Activated CD4-positive, alpha-beta T cell treated with anti-CD3 and anti-CD28 coated beads, Interleukin-2, amount 50 U/mL, for 1 hour (primary cell): ENCODE measurements at regions not wholly inside any gene's neighbourhood (a gene's known extent, or its start where the extent isn't known, plus 50 kb on each side); places are given as distances from the start of the nearest gene placed in this dataset.
"Not testable (repeated sequence)": the region's sequence is repeated elsewhere in the genome, so short reads cannot be mapped to it uniquely, and the experiment has no call there.

Experiments used
- DNase-seq: peaks from one replicate; pipeline ENCODE4 v3.0.0-alpha.2; 2020

- no peak for DNase-seq
These were observed 396.2 kb upstream of the NAALADL2 start for GRCh38 chr3:174462916-174463315.

DNA sequence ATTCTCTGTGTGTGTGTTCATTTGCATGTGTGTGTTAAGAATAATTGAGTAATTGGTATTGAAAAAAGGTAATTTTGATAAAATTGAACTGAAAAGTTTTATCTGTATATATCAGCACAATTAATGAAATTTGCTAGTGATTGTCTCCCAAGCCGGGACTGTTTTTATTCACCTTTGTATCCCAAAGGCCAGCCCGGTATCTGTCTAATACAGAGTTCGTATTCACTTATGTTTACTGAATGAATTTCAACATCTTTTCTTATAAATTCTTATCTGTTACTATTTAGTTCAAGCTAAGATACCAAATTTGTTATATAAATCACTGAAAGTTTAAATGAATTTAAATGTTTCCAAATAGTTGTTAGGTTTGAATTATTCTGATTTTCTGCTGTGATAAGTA is 394.0 kb upstream of the NAALADL2 start:
- no peak for DNase-seq

DNA sequence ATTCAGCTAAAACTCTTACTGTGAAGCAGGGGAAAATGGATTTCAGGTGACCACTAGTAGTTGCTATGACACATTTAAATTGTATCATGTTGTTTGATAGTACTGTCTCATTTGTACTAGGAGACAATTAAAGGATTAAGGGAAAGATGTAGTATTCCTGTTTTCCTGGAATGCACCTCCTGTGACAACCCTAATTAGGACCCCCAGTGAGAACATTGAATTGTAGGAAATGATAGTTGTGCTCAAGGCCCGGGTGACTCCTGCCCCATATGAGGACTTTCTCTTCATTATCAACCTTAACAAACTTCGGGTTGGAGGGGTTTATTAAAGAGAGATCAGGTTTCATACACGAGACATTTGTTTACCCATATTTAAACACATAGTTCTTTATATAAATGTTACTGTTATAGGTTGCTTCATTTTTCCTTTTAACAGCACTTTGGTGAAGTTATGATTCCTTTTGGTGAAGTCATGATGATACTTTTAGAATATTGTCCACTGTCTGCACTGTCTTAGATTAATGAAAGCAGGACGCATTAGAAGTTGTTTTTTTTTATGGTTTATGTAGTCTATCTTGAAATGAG is 392.6 kb upstream of the NAALADL2 start:
- no peak for DNase-seq

GRCh38 chr3:174477491-174477890 is 381.6 kb upstream of the NAALADL2 start:
- DNase-seq, result no peak

DNA sequence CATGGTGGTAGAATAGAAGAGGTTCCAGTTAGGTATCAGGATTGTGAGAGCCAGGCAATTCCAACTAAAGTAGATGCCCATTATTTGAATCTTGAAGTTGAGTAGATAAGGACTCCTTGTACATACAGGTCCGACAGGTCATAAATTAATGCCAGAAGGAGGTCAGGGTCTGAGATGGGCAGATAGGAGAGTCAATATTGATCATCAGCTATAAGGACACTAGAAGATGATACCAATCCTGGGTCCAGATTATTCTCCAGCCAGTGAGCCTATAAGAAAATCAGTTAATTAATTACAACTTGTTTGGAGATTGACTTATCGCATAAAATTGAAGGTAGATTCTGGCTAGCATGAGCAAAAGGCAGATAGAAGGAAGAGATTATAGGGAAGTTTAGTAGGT is 378.4 kb upstream of the NAALADL2 start:
- no peak for DNase-seq

DNA sequence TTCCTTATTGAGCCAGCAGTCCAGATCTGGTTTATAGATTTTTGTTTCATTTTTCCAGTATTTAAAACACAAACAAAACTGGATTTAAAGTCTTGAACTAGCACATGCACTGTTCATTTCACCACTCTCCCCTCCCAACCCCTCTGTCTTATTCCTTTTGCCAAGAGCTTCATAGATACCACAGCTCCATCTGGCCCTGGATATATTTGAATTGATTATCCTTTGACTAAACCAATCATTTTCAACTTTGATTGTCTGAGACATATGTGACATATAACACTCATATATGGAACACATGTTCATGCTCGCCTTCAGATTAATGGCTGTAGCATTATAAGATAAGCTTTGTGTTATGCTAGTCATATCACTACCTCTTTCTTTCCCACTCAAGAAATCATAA is 376.6 kb upstream of the NAALADL2 start:
- no peak for DNase-seq

GRCh38 chr3:174483254-174483653 is 375.9 kb upstream of the NAALADL2 start:
- no peak for DNase-seq

- not testable (repeated sequence) for DNase-seq
These were observed 375.3 kb upstream of the NAALADL2 start for GRCh38 chr3:174483856-174484255.

- DNase-seq, result no peak
These were observed 370.6 kb upstream of the NAALADL2 start for GRCh38 chr3:174488527-174488926.

- DNase-seq, result no peak
These were observed 363.8 kb upstream of the NAALADL2 start for GRCh38 chr3:174495311-174495710.

DNA sequence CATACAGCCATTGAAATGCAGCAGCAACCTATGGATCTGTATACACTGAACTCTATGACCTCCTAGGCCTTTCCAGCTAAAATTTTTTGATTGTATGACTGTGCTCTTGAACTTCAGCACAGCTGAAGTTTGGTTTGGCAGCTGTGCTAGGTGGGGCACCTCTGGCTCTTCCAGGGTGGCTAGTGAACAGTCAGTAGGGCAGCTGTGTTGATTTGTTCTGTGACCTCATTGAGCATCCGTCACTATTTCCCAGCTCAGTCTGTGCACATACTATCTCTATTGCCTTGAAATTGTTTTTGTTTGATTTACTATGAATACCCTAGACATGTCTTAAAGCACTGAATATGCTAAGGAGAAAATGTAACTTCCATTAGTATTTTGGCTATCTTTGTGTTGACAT is 363.2 kb upstream of the NAALADL2 start:
- DNase-seq, result no peak

DNA sequence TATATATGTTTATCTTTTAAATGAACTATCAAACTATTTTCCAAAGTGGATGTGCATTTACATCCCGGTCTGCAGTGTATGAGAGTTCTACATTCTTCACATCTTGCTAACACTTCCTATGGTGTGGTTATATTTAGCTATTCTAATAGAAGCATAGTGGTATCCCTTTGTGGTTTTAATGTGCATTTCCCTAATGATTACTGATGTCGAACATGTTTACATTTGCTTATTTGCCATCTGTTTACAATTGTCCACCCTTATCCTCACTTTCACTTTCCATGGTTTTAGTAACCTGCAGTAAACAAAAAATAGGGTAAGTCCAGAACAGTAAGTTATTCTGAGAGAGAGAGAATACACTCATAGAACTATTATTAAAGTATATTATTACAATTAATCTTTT is 360.5 kb upstream of the NAALADL2 start:
- DNase-seq, result no peak

DNA sequence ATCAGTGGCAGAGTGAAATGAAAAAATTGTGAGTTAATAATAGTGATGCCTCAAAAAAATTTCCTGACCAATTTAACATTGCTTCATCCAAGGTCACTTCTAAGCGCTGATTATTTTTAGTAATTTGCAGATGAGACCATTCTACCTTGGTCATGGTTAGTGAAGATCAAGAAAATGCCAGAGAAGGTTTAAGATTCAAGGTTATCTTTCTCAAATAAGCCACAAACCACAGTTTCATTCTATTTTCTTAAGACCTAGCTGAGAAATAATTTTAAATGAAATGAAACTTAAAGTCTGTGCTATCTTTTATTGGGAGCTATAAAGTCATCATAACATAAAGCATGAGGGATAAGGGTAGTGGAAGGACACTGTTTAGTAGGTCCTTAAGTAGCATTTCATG is 353.9 kb upstream of the NAALADL2 start:
- DNase-seq, result no peak

DNA sequence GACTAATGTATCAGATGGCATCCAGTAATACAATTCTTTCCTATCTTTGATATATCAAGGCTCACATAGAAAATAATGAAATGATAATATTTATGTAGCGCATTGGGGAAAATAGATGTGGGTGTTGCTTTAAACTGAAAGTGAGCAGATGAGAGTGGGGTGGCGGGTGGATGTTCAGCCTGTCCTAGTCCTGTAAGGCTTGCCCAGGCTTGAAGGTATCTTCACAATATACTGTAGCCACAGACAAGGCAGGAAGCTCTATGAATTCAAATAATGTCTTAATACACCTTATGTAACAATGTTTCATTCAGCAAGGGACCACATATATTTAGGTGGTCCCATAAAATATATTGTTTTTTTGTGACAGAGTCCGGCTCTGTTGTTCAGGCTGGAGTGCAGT is 334.9 kb upstream of the NAALADL2 start:
- DNase-seq, result no peak

- DNase-seq, result no peak
These were observed 329.8 kb upstream of the NAALADL2 start for GRCh38 chr3:174529298-174529697.

DNA sequence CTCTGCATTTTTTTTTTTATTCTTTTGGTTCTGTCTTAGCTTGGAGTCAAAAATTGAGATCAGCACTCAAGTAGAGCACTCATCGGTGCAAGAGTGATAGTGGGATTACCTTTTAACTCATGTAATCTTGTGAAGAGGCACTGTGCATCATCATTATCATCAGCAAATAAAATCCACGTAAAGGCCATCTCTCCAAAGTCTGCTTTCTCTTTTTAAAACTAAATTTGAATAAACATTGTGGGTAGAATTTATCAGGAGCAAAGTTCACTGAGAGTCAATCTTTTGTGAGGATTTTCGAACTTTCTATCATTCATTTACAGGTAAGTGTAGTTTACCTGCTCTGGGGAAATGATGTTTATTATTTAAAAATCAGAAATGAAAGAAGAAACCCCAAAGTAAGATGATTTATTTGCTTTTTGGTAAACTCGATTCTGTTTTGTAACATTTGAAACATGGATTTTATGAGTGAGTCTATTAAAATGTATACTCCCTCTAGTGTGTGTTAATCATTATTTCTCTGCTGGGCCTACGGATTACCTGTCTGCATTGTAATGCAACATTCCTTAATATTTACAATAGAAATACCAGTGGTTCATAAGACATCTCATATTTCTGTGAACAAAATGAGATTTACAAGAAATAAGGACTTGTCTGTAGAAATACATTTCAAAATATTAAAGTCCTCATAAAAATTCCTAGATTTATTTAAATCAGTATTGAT is 327.7 kb upstream of the NAALADL2 start:
- DNase-seq, result no peak

- no peak for DNase-seq
These were observed 326.9 kb upstream of the NAALADL2 start for GRCh38 chr3:174532216-174532615.

DNA sequence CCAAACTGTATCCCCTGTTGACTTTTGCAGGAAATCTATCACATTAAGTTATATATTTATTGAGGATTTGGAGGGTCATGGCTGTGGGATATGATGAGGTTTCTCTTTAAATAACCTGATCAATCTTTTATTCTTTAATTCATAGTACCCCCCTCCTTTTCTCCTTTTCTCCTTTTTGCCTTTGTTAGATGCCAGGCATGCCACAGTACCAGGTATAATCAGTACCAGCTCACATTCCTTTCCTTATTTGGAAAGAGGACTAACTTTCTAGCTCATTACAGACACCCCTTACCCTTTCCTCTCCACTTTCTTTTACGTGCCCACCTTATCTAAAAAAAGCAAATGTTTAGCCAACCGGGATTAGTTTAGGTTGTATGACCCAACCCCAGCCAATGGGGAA is 326.4 kb upstream of the NAALADL2 start:
- DNase-seq, result no peak

- DNase-seq, result no peak
These were observed 325.8 kb upstream of the NAALADL2 start for GRCh38 chr3:174533286-174533685.

GRCh38 chr3:174536319-174536718 is 322.8 kb upstream of the NAALADL2 start:
- DNase-seq, result no peak

GRCh38 chr3:174538151-174538550 is 321.0 kb upstream of the NAALADL2 start:
- DNase-seq, result no peak

DNA sequence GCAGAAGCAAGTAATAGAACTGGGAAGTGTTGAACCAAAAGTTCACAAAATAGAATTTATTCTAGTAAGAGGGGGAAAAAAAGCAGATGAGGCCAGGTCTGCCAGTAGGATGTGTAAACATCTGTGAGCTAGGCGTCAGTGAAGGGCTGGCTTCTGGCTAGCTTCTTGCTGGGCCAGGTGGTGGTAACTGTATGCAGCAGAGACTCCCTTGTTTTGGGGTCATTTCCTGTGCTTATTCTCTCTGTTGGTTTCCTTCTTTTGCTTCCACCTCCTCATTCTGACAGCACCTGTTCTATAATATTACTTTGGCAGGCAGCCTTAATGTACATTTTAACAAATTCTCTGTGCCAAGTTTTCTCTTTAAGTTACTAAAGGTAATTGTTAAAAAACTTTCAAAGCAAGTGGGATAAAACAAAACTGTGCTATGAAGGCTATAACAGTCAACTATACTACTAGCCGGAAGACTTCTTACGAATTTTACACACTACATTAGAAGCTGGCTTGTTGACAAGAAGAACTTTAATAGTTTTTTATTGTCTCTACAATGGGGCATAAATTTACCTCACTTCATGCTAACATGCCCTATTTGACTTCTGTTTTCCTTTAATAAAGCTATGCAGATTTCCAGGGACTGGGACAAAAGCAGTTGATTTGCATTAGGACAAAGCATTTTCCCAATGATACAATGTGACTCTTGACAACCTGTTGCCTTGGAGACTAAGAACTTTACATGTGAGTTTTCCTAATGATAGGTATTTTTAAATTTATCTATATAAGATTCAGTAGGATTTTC is 318.8 kb upstream of the NAALADL2 start:
- no peak for DNase-seq

DNA sequence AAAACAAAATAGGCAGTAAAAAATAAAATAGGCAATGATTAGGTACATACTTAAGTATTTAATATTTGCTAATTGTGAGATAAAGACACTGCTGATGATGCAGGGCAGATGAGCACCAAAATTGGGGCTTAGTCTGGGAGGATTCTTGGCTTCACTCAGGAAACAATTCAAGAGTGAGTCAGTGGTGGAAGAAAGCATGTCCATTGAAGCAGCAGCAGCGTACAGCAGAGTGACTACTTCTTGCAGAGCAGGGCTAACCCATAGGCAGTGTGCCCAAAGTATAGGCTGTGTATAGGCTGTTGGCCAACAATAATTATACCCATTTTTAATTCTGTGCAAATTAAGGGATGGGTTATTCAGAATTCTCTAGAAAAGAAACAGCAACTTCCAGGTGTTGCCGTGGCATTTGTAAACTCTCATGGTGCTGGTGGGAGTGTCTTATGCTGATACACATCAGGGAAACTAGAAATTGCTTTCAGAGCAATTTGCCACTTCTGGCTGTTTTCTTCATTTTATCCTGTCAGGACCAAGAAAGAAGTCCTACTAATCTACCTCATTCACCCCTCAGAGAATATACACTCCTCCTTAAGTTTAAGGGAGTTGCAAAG is 317.3 kb upstream of the NAALADL2 start:
- DNase-seq, result no peak
